CD4-positive, alpha-beta T cell treated with Interleukin-17A for 1 hour (primary cell): ENCODE measurements at regions not wholly inside any gene's neighbourhood (a gene's known extent, or its start where the extent isn't known, plus 50 kb on each side); places are given as distances from the start of the nearest gene placed in this dataset.

ENCODE experiments used
- DNase-seq: peaks from one replicate; pipeline ENCODE4 v3.0.0-alpha.2; 2020

DNA sequence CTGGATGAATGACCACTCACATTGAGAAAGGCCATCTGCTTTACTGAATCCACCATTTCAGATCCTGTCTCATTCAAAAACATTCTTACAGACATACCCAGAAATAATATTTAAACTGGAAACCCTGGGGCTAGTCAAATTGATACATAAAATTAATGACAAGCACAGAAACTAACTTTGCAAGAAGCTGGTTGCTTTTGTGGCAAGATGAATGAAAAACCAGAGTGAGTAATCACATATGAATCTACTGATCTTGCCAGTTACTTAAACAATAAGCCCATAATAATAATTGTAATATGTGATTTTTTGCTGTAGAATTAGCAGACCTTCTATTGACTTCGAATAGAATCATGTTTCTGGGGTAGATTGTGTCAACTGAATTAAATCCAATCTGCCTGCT lies 235.1 kb downstream of the PPARGC1A start:
- no peak for DNase-seq

DNA sequence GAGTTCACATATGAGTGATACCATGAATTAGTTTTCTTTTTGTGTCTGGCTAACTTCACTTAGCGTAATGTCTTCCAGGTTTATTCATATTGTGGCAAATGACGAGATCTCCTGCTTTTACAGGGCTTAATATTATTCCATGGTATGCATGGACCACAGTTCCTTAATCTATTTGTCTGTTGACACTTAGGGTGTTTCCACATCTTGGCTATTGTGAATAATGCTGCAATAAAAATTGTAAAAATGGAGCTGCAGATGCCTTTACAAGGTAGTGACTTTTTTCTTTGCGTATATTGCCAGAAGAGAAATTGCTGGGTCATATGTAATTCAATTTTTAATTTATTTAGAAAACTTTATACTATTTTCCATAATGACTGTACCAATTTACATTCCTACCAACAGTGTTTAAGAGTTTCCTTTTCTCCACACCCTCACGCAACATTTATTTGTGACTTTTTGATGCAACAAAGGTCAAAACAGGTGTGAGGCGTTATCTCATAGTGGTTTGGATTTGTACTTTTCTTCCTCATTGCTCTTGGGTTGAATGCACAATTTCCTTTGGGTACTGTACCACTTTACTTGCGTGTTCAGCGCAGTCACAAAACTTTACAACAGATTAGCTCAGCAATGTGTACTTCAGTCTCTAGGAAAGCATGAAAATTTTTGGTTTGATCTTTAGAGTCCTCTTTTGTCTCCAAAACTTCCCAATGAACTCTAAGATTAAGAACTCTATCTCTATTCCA lies 240.8 kb downstream of the PPARGC1A start:
- DNase-seq = no peak

DNA sequence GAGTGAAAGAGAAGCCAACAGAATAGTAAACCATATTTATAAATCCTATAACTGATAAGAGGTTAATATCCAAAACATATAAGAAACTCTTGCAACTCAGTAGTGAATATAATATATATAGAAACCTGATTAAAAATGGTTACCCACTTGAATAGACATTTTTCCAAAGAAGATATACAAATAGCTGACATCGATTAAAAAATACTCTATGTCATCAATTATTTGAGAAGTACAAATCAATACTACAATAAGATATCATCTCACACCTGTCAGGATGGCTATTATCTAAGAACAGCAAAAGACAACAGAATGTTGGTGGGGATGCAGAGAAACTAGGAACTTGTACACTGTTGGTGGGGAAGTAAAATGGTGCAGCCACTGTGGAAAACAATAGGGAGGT lies 254.4 kb downstream of the PPARGC1A start:
- no peak for DNase-seq

DNA sequence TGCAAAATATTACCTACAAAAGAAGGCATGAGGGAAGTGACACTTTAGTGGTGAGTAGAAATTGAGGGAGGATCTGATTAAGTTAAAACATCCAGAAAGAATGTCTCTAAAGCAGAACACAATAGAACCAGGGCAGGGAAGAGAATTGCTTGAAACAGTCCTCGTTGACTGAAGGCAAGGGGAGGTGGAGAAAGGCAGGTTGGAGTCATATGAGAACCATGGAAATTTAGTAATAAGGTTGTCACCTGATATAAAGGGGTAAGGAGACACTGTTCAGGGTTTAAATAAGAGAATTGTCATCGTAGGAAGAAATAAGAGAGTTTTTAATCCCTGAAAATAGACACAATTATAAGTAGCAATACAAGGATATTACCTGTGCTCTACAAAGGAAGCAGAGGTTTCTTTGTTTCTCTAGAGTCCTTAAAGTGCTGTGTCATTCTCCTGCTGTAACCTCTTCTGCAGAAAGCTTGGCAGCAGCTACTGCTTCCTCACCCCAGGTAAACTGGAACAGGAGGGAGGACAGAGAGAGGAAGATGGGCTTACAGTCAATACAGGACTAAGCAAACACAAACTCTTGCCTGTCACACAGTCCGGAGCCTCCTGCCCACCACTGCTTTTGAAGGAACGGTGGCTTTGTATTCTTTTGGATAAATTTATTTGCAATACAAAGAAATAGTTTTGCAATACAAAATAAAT lies 258.4 kb downstream of the PPARGC1A start:
- no peak for DNase-seq

DNA sequence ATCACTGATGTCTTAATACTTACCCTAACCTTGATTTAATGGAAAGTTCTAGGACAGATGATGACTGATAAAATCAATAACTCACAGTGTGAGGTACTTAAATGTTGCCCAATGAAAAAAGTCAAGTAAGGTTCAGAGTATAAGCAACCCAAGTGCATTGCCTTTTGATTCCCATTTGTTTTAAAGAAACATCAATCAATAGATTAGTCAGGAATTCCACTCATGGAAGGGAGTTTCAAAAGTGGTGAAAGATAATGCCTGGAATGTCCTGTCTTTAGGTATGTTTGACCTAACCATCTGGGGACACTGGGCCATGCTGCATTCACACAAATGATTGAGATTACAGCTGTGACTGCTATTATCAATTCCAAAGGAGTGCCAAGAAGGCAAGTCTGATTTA lies 259.7 kb downstream of the PPARGC1A start:
- DNase-seq = no peak

DNA sequence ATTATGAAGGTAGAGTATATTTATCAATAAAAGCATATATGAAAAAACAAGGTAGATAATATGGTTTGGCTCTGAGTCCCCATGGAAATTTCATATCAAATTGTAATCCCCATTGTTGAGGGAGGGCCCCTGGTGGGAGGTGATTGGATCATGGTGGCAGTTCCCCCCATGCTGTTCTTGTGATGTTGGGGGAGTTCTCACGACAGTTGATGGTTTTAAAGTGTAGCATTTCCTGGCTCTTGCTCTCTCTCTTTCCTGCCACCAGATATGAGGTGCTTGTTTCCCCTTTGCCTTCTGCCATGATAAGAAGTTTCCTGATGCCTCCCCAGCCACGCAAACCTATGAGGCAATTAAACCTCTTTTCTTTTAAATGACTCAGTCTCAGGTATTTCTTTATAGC lies 260.4 kb downstream of the PPARGC1A start:
- DNase-seq = no peak

DNA sequence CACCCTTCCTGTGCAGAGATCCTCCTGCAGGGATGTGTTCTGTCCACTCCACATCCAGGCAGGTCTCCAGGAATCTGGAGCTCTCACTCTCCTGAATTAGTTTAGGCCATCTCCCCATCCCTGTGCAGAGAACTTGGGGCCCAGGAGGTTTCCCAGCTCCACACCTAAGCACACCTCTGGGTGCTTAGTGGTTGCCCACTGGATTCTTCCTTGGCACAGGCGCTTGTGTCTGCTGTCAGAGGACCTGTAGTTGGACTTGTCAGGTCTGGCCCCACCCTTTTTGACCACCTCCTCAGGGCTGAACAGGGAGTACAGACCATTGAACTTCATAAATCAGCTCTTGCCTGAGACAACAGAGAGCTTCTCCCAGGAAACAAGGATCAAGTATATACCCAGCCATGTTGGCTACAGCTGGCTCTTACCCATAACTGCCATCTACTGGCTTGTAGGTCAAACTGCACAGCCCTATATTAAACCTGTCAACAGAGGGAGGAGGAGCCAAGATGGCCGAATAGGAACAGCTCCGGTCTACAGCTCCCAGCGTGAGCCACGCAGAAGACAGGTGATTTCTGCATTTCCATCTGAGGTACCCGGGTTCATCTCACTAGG lies 275.5 kb downstream of the PPARGC1A start:
- DNase-seq = no peak

DNA sequence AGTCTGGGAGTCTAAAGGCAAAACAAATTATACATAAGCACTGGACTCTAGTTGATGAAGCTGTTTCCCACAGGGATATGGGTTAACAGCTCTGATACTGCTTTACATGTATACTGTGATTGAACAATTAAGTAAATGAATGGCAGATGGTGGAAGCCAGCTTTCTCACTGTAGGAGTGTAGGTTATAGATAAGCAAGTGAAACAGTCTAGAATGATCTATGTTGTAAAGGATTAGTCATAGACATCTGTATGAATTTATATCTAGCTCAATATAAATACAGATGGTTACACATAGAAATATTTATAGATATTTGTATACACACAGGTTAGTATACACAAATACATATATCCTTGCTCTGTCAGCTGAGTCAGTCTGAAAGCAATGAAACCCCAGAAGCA lies 276.1 kb downstream of the PPARGC1A start:
- no peak for DNase-seq

DNA sequence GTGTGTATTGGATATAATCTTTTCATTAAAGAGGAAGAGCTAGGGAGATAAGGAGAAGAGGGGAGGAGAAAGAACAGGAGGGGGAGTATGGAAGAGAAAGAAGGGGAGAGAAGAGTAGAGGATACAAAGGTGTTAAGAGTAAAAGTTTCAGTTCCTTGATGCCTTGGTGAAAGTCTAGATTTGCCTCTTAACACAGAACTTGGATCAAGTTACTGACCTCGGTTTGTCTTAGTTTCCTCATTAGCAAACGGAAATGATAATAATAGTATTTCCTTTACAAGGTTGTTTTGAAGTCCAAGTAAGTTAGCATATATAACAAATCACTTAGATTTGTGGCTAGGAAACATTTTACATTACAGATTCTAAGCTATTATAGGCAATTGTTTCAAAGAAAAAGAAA lies 287.1 kb downstream of the PPARGC1A start:
- no peak for DNase-seq

DNA sequence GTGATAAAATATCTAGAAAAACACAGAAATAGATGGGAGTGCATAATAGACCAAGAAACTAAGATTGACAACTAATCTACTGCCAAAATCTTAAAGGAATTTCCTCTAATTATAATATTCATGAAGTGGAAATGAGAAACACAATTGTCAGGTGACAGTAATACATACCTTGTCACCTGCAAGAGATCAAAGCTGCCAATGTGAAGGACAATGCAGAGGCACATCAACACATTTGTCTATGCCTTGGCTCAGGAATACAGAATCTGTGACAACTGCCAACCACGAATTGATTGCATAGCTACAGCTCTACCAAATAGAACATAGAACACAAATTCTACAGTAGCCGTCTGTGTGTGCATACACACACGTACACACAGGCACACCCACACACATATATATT lies 295.7 kb downstream of the PPARGC1A start:
- DNase-seq = no peak

DNA sequence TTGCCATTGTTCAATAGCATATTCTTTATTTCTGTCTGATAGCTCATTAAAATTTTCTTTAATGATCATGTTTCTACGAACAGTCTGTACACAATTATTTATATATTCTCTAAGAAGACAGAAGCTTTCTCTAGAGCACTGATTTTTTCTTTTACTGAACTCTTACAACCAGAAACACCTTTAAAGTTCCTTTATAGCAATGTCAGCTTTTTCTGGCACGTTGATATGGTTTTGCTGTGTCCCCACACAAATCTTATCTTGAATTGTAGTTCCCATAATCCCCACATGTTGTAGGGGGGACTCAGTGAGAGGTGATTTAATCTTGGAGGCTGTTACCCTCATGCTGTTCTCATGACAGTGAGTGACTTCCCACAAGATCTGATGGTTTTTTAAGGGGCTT lies 299.4 kb downstream of the PPARGC1A start:
- no peak for DNase-seq

DNA sequence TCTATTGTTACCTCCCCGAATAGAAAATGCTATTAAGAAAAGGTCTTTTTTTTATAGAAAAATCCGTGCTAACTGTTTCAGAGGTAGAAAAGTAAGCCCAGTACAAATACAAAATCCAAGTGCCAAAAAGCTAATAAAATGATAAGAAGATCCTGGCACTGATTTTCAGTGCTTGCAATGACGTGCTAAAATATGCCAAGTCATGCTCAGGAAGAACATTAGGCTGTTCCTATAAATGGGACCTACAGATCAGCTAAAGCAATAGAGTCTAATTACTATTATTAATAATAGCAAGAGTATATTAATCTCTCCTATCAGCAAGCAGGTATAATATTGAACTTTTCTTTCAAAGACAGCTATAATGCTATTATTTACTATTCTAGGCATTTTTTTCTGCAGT lies 305.8 kb downstream of the PPARGC1A start:
- DNase-seq = no peak

DNA sequence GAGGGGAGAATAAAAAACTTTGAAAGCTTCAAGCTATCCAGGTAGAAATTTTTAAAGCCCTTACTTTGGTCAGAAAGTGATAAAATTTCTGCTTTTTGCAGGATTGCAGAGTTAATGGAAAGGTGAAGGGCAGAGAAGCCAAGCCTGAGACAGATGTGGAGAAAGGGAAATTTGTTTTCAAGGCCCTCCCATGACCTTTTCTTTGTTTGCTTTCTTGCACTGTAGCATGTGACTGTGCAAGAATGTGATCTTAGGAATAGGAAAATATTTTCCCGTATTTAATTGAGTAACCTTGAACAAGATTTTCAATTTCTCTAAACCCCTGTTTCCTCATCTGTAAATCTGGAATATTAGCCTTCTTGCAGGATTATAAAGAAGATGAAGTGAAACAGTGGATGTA lies 307.2 kb downstream of the PPARGC1A start:
- DNase-seq = no peak

DNA sequence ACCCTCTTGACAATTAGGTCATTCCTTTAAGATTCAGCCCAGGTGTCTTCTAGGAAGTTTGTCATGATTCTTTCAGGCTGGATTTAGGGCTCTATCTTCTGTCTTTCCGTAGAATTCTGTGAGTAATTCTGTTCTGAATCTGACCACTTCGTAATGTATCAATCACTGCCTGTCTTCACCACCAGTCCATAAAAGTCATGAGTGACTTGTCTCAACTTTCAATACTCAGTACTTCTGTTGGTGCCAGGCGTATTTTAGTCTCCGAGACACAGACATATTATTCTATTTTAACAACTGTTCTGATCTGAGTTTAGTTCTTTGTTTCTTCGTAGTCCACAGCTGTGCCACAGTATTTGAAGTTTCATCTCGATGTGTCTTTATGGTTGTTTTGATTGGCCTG lies 310.7 kb downstream of the PPARGC1A start:
- DNase-seq = no peak

DNA sequence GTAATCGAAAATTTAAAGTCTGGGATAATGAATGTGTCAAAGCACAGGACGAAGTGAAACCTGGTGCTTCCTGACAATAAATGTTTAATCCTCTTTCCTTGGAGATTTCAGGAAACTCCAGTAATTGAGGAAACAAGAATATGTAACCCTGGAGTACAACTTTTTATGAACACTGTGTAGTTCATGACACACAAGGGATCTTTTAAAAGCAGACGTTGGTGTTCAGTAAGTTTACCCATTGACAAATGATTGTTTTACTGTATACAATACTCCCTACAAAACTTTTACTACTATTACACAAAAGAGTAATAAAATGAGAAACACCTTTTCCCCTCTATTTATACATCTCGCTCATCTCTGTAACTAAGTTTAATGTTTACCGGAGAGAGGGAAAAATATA lies 312.4 kb downstream of the PPARGC1A start:
- no peak for DNase-seq

DNA sequence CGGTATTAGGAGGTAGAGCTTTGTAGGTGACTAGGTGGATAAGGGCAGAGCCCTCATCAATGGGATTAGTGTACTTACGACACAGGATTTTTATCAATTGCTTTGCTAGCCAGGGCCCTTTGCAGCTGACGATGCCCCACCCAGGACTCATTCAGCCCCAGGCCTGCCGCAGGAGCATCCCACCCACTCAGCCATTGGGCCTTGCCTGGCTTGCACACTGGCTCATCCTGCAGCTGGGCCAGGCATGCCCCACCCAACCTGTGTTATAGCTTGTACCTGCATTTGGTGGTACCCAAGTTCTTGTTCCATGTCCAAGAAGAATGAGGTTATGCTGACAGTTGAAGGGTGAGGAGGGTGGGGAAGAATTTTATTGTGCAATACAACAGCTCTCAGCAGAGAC lies 317.5 kb downstream of the PPARGC1A start:
- DNase-seq = no peak

DNA sequence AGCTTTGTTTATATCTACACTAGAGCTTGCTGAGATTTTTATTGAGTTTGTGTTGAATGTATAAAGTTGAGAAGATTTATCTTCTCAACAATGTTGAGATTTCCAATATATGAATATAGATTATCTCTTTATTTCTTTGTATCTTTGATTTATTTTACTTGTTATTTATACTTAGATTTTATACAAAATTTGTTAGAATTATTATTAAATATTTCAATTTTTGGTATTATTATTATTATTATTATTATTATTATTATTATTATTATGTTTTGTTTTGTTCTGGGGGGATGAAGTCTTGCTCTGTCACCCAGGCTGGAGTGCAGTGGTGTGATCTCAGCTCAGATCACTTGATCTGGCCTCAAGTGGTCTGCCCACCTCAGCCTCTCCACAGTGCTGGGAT lies 322.5 kb downstream of the PPARGC1A start:
- no peak for DNase-seq

DNA sequence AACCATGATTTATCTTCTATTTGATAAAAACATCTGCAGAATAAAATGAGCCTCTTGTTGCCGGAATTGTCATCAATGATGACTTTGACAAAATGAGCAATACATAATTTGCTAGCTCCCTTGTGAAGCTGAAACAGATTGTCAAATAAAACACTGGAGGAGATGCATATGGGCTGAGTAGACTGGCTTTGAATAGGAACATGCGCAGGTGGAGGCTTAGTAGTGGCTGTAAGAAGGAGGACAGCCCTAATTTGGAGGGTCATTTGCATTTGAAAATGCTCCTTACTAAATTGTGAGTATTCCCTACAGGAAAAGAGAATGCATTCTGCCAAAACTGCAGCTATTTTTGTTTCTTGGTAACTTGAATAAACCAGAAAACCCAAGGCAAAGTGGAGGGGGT lies 329.1 kb downstream of the PPARGC1A start:
- DNase-seq = no peak

DNA sequence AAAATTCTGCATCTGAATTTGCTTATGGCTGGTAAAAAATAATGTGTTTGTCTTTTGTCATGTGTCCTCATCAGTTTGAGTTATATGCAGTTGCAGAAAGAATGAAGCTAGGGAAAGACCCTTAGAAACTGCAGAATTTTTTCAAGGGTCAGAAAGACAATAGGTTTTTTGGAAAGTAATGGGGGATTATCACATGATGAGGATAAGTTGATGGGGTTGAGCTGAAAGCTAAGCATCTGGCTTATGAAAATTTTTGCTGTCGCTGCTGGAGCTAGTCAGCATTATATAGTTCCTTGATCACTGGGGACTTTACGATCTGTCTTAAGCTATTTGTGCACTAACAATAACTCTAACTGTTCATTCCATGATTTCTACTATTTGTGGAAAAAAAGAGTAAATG lies 331.7 kb downstream of the PPARGC1A start:
- DNase-seq = no peak

DNA sequence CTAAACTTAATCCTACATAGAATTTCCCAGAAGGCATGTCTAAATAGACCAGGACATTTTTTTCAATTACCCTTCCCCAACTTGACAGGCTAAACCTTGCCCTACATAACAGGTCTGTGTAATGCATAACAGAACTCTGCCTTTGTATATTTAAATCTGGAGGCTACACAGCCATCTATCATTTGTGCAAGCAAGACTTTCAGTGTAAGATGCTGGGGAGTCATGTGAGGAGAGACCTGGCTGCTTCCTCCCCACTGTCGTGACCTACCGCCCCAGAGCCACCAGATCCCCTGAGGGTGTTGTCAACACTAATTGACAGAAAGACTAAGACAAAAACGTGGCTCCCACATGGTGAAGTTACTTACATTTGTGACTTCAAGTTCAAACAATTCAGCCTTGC lies 342.2 kb downstream of the PPARGC1A start:
- no peak for DNase-seq

DNA sequence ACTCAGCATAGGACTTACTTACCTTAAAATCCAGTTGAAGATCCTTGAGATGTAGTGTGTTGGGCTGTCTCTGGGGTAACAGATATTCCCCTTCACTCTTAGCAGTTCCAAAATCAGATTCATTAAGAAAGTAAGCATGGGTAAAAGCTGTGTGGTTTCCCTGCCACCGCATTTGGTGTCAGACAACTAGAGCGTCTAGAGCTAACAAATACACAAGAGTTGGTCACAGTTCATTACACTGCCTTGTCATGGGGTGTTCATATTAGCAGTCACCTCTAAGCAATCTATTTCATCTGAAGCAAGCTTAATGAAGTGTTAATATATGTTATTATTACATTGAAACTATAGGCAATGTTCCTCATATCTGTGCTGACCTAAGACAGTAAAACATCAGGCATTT lies 342.8 kb downstream of the PPARGC1A start:
- no peak for DNase-seq

DNA sequence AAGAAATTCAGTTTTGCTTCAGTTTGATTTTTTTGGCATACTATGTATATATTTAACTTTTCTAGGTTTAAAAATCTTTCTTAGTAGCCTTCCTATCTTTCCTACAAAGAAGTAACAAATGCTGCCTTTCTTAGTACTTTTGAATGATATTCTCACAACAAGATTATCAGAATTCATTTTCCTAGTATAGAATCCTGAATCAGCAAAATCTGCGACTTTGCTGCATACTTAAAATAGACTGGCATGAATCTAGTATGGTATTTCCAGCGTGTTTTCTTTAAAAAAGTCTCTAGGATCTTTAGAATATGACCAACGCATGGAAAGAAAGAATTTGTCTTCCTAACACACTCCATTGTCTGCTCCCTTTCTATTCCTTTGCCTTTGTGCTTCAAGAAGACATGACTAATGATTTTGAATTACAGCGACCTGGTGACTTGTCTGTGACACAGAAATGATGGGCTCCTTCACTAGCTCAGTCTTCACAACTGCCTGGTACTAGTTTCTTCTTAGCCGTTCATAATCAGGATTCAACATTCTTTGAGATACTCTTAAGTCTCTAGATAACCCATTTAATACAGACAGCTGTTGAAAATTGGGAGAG lies 349.8 kb downstream of the PPARGC1A start:
- no peak for DNase-seq

DNA sequence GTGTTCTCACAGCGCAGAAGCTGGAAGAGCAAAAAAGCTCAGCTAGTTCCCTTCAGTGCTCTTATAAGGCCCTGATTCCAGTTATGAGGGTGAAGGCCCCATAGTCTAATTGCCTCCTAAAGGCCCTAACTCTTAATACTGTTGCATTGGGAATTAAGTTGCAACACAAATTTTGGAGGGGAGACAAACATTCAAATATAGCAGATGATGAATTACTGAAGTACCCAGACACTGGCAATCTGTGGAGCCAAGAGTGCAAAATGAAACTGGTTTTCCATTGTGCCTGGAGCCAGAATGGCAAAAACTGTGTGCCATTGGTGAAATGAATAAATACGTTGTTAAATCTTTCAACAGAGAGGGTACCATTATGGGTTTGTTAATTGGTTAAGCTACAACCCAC lies 356.0 kb downstream of the PPARGC1A start:
- DNase-seq = no peak

DNA sequence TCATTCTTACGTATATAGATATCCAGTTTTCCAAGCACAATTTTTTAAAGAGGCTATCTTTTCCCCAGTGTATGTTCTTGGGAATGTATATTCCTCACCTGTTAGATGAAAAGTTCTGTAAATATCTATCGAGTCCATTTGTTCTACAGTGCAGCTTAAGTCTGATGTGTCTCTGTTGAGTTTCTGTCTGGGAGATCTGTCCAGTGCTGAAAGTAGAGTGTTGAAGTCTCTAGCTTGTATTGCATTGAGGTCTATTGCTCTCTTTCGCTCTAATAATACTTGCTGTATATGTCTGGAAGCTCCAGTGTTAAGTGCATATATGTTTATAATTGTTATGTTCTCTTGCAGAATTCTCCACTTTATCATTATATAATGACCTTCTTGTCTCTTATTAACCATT lies 373.1 kb downstream of the PPARGC1A start:
- DNase-seq = no peak
